IMR-90 (cell line): ENCODE measurements at regions not wholly inside any gene's neighbourhood (a gene's known extent, or its start where the extent isn't known, plus 50 kb on each side); places are given as distances from the start of the nearest gene placed in this dataset.

Experiments
- ATAC-seq: fragments of 200-7000 bp; cut with Tn5 transposase; 2 replicates; pipeline ENCODE4 v1.9.1; 2020; ENCODE audit warnings: low read depth, mild to moderate bottlenecking, moderate library complexity
- BruUV-seq: library from RNA; stranded (reverse); fragments of 400-500 nt; replicated peaks from 2 replicates; lab custom pipeline; 2021; lab: Mats Ljungman, UMichigan
- CTCF ChIA-PET: fragments of 300-600 bp; formaldehyde crosslinking; extraction: SDS; loops from one replicate; lab custom pipeline; 2021; ENCODE audit warnings: antibody characterized with exemption; lab: Yijun Ruan, JAX
- POLR2A ChIA-PET: fragments of 300-600 bp; sonication (Branson Sonifier 250); formaldehyde crosslinking; loops from one replicate; lab custom pipeline; 2022; ENCODE audit warnings: antibody characterized with exemption; ENCODE audit not compliant: unreplicated experiment; lab: Charles Lee
- DNase-seq: peaks from one replicate; pipeline ENCODE4 v3.0.0; 2013
- H2AFZ ChIP-seq: replicated peaks from 2 replicates; pipeline ENCODE3; 2013; ENCODE audit warnings: low read length, mild to moderate bottlenecking; ENCODE audit not compliant: poor library complexity
- H2AK5ac ChIP-seq: 2 replicates; pipeline ENCODE4 v1.6.1; 2013; ENCODE audit warnings: low read depth, low read length, inconsistent platforms
- H2AK9ac ChIP-seq: replicated peaks from 2 replicates; pipeline ENCODE3; 2013; ENCODE audit warnings: mild to moderate bottlenecking, low read depth, low read length, moderate library complexity; ENCODE audit not compliant: poor library complexity
- H2BK120ac ChIP-seq: 2 replicates; pipeline ENCODE4 v1.6.1; 2013; ENCODE audit warnings: low read depth, low read length, inconsistent platforms
- H2BK15ac ChIP-seq: 3 replicates; pipeline ENCODE4 v1.6.1; 2013; ENCODE audit warnings: low read depth, low read length, inconsistent platforms
- H2BK20ac ChIP-seq: 2 replicates; pipeline ENCODE4 v1.6.1; 2013; ENCODE audit warnings: low read depth, mild to moderate bottlenecking, inconsistent platforms, low read length, moderate library complexity
- H2BK5ac ChIP-seq: 2 replicates; pipeline ENCODE4 v1.6.1; 2013; ENCODE audit warnings: mild to moderate bottlenecking, low read depth, low read length, inconsistent platforms; ENCODE audit not compliant: poor library complexity, severe bottlenecking
- H3K14ac ChIP-seq: replicated peaks from 2 replicates; pipeline ENCODE4 v1.6.1; 2013; ENCODE audit warnings: low read depth, low read length, inconsistent platforms
- H3K18ac ChIP-seq: 2 replicates; pipeline ENCODE4 v1.6.1; 2013; ENCODE audit warnings: low read depth, low read length, control low read depth
- H3K23ac ChIP-seq: 2 replicates; pipeline ENCODE4 v1.6.1; 2013; ENCODE audit warnings: low read depth, low read length, inconsistent platforms
- H3K27ac ChIP-seq: 2 replicates; pipeline ENCODE4 v1.5.1; 2013; ENCODE audit warnings: mild to moderate bottlenecking, control low read depth, low read length; ENCODE audit not compliant: insufficient read depth
- H3K27me3 ChIP-seq: 2 replicates; pipeline ENCODE4 v1.6.1; 2013; ENCODE audit warnings: low read length; ENCODE audit not compliant: control insufficient read depth, insufficient read depth
- H3K36me3 ChIP-seq: 2 replicates; pipeline ENCODE4 v1.6.1; 2013; ENCODE audit warnings: low read length, mixed read lengths; ENCODE audit not compliant: control insufficient read depth, insufficient read depth
- H3K4ac ChIP-seq: 2 replicates; pipeline ENCODE4 v1.6.1; 2013; ENCODE audit warnings: low read depth, low read length, inconsistent platforms
- H3K4me1 ChIP-seq: 2 replicates; pipeline ENCODE4 v1.6.1; 2013; ENCODE audit warnings: low read length, mixed read lengths; ENCODE audit not compliant: control insufficient read depth, insufficient read depth
- H3K4me2 ChIP-seq: 2 replicates; pipeline ENCODE4 v1.6.1; 2013; ENCODE audit warnings: low read depth, mild to moderate bottlenecking, control low read depth, low read length, moderate library complexity
- H3K4me3 ChIP-seq: 2 replicates; pipeline ENCODE4 v1.5.1; 2013; ENCODE audit warnings: low read depth, mild to moderate bottlenecking, control low read depth, low read length, moderate library complexity; ENCODE audit not compliant: insufficient read depth
- H3K56ac ChIP-seq: 2 replicates; pipeline ENCODE4 v1.6.1; 2013; ENCODE audit warnings: low read length, inconsistent platforms; ENCODE audit not compliant: insufficient read depth; ENCODE audit errors: extremely low read depth
- H3K79me1 ChIP-seq, 2 experiments: 2 replicates each; pipeline ENCODE4 v1.6.1; 2013; ENCODE audit warnings: low read length in 2 of 2, inconsistent platforms in 1 of 2, low read depth in 1 of 2
- H3K9ac ChIP-seq: 2 replicates; pipeline ENCODE4 v1.6.1; 2013; ENCODE audit warnings: low read depth, low read length, control low read depth
- H3K9me1 ChIP-seq: 2 replicates; pipeline ENCODE4 v1.6.1; 2013; ENCODE audit warnings: low read length, inconsistent platforms; ENCODE audit not compliant: insufficient read depth
- H3K9me3 ChIP-seq: 2 replicates; pipeline ENCODE4 v1.6.1; 2013; ENCODE audit warnings: low read length; ENCODE audit not compliant: control insufficient read depth, insufficient read depth
- H4K20me1 ChIP-seq: 2 replicates; pipeline ENCODE4 v1.6.1; 2013; ENCODE audit warnings: low read length, inconsistent platforms; ENCODE audit not compliant: insufficient read depth
- H4K5ac ChIP-seq: 2 replicates; pipeline ENCODE4 v1.6.1; 2013; ENCODE audit warnings: mild to moderate bottlenecking, low read depth, low read length, control low read depth
- H4K8ac ChIP-seq, 2 experiments: 2 replicates each; pipeline ENCODE4 v1.6.1; 2013; ENCODE audit warnings: low read depth in 2 of 2, low read length in 2 of 2, control low read depth in 1 of 2, inconsistent platforms in 1 of 2
- H4K91ac ChIP-seq: 2 replicates; pipeline ENCODE4 v1.6.1; 2013; ENCODE audit warnings: low read depth, low read length, inconsistent platforms; ENCODE audit not compliant: insufficient read depth
- BHLHE40 ChIP-seq: fragments of 150-350 bp; IDR thresholded peaks from 2 replicates; pipeline ENCODE4 v1.6.1; 2016; ENCODE audit warnings: mild to moderate bottlenecking, low read depth, low read length
- CHD1 ChIP-seq: IDR thresholded peaks from 2 replicates; pipeline ENCODE4 v1.6.1; 2012; ENCODE audit warnings: low read depth, low read length, improper control_type of control experiment
- FOS ChIP-seq: fragments of 150-350 bp; IDR thresholded peaks from 2 replicates; pipeline ENCODE4 v1.6.1; 2016; ENCODE audit warnings: low read depth, low read length
- MAZ ChIP-seq: IDR thresholded peaks from 2 replicates; pipeline ENCODE4 v1.6.1; 2012; ENCODE audit warnings: low read depth, mild to moderate bottlenecking, low read length, improper control_type of control experiment, moderate library complexity, borderline replicate concordance
- MXI1 ChIP-seq: IDR thresholded peaks from 2 replicates; pipeline ENCODE4 v1.6.1; 2012; ENCODE audit warnings: low read depth, mild to moderate bottlenecking, low read length, moderate library complexity, borderline replicate concordance
- NFE2L2 ChIP-seq: fragments of 150-350 bp; IDR thresholded peaks from 2 replicates; pipeline ENCODE4 v1.6.1; 2016; ENCODE audit warnings: low read depth, mild to moderate bottlenecking, low read length
- POLR2A ChIP-seq: IDR thresholded peaks from 2 replicates; pipeline ENCODE4 v1.6.1; 2012; ENCODE audit warnings: mild to moderate bottlenecking, low read depth, low read length
- RAD21 ChIP-seq: IDR thresholded peaks from 2 replicates; pipeline ENCODE4 v1.6.1; 2012; ENCODE audit warnings: low read length, improper control_type of control experiment
- RFX5 ChIP-seq: IDR thresholded peaks from 2 replicates; pipeline ENCODE4 v1.8.0; 2012; ENCODE audit warnings: low read depth, mild to moderate bottlenecking, low read length, moderate library complexity
- SMC3 ChIP-seq: fragments of 150-350 bp; IDR thresholded peaks from 2 replicates; pipeline ENCODE4 v1.6.1; 2016; ENCODE audit warnings: low read depth, mild to moderate bottlenecking, antibody characterized with exemption, low read length, moderate library complexity
- WGBS, 2 experiments: methylation state at CpG; one replicate each; pipeline versions ENCODE4 v1.1.5 to v1.1.7; 2013; ENCODE audit warnings: missing lambda C conversion rate in 2 of 2; ENCODE audit not compliant: insufficient read length in 1 of 2; ENCODE audit errors: extremely low coverage in 2 of 2; 5-methylcytosine and 5-hydroxymethylcytosine counted together
- dilution Hi-C: fragments of 300-500 bp; cut with HindIII; formaldehyde crosslinking; loops from one replicate; pipeline ENCODE4 v1.14.3; 2018; ENCODE audit warnings: low sequenced_read_pairs; ENCODE audit not compliant: unreplicated experiment
- in situ Hi-C: fragments of 300-500 bp; cut with MboI; formaldehyde crosslinking; loops from 3 replicates; pipeline ENCODE4 v1.14.3; 2019; ENCODE audit warnings: low sequenced_read_pairs, inconsistent platforms, mixed read lengths
- intact Hi-C: fragments of 100-400 bp; cut with micrococcal nuclease; formaldehyde crosslinking; loops from 2 replicates; pipeline ENCODE4 v1.10.0; 2022

DNA sequence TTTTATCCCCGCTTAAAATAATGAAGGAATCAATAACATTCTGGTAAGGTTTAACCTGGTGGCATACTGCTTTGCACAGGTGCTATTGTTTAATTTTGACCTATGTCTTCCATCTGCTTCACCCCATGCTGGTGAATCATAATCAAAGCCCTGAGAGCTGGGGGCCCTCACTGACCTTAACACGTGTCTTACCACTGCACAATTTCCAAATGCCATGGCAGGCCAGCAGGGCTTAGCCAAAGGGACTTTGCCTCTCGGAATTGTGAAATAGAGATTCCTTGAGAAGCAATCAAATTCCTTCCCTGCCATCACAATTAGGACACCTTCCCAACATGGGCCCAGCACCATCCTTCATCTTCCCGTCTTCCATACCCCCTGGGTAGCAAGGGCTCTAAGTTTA, 242.6 kb upstream of the THBS1 start:
- Histone ChIP-seq H2BK120ac (no peak overlapping the region), H3K27ac (no peak overlapping the region), H2AK5ac (peak overlapping the region; percentile 63; the same call in 1 of the 2 replicates), H3K9me3 (no peaks in the 10 kb centered on the region; the same call in 1 of the 2 replicates), H3K9ac (no peak overlapping the region), H4K5ac (no peak overlapping the region), H4K91ac (no peak overlapping the region), H3K4me1 (peaks cover 5% of the 10 kb centered on the region), H2BK15ac (no peak overlapping the region), H3K23ac (no peak overlapping the region), H4K20me1 (no peaks in the 10 kb centered on the region), H3K36me3 (no peaks in the 10 kb centered on the region), H3K4me3 (no peak overlapping the region), H3K27me3 (no peaks in the 10 kb centered on the region), H3K14ac (no peak overlapping the region), H3K4ac (0 out of 2 replicates have a peak overlapping the region, but pooled peaks have one; percentile 22), H3K9me1 (peaks cover 2% of the 10 kb centered on the region; the same call in 1 of the 2 replicates), H3K56ac (no peak overlapping the region), H3K4me2 (no peak overlapping the region), H3K18ac (no peak overlapping the region), H3K79me1 (no peaks in the 10 kb centered on the region), H2BK5ac (no peak overlapping the region), H4K8ac (no peak overlapping the region), H2BK20ac (no peak overlapping the region), H2AFZ (no peak overlapping the region), H2AK9ac (no peak overlapping the region)
- POLR2A ChIA-PET: no interaction called here
- DNase-seq: no peak
- intact Hi-C loops (no loop called here), dilution Hi-C loops (no loop called here), in situ Hi-C loops (no loop called here)
- CTCF ChIA-PET: no interaction called here
- no TSS peak for BruUV-seq
- WGBS, 2 experiments: 67% methylated on average over 1 of the region's 4 CpGs; no CpG with 5 or more reads in 1 of the 2 experiments
- TF ChIP-seq BHLHE40: no peak
- TF ChIP-seq RAD21: no peak
- TF ChIP-seq CHD1: no peak
- no peak for TF ChIP-seq FOS
- TF ChIP-seq POLR2A: no peak
- no peak for TF ChIP-seq MAZ
- no peak for TF ChIP-seq NFE2L2
- TF ChIP-seq RFX5: no peak
- no peak for TF ChIP-seq MXI1
- no peak for TF ChIP-seq SMC3
- no peak for ATAC-seq
